Parathyroid adenoma (tissue), 2 donors: ENCODE measurements at regions not wholly inside any gene's neighbourhood (a gene's known extent, or its start where the extent isn't known, plus 50 kb on each side); places are given as distances from the start of the nearest gene placed in this dataset.

Experiments used
- H2AFZ ChIP-seq: fragments of 300-600 bp; sonication (generic); one replicate; pipeline ENCODE4 v1.7.0; 2017; ENCODE audit warnings: antibody characterized with exemption, mild to moderate bottlenecking
- H3K27ac ChIP-seq: fragments of 300-600 bp; sonication (generic); one replicate; pipeline ENCODE4 v1.7.0; 2017
- H3K27me3 ChIP-seq: fragments of 300-600 bp; sonication (generic); one replicate; pipeline ENCODE4 v1.7.0; 2017; ENCODE audit warnings: low read length; ENCODE audit not compliant: control insufficient read depth, insufficient read depth
- H3K36me3 ChIP-seq: fragments of 300-600 bp; sonication (generic); one replicate; pipeline ENCODE4 v1.7.0; 2017; ENCODE audit warnings: low read length; ENCODE audit not compliant: control insufficient read depth, insufficient read depth
- H3K4me1 ChIP-seq: fragments of 300-600 bp; sonication (generic); one replicate; pipeline ENCODE4 v1.7.0; 2017; ENCODE audit warnings: control low read depth
- H3K4me2 ChIP-seq: fragments of 300-600 bp; sonication (generic); one replicate; pipeline ENCODE4 v1.7.0; 2017; ENCODE audit warnings: low read length
- H3K4me3 ChIP-seq: fragments of 300-600 bp; sonication (generic); one replicate; pipeline ENCODE4 v1.7.0; 2017; ENCODE audit warnings: low read depth, low read length
- H3K79me2 ChIP-seq: fragments of 300-600 bp; sonication (generic); one replicate; pipeline ENCODE4 v1.7.0; 2017; ENCODE audit warnings: control low read depth
- H3K9ac ChIP-seq: fragments of 300-600 bp; sonication (generic); one replicate; pipeline ENCODE4 v1.7.0; 2017; ENCODE audit warnings: mild to moderate bottlenecking
- H3K9me3 ChIP-seq: fragments of 300-600 bp; sonication (generic); one replicate; pipeline ENCODE4 v1.7.0; 2017; ENCODE audit warnings: low read length; ENCODE audit not compliant: control insufficient read depth
- TF ChIP-seq, protein P1 (sequence below): fragments of 300-600 bp; sonication (generic); IDR thresholded peaks from one replicate; pipeline ENCODE4 v1.7.0; 2017; ENCODE audit warnings: antibody characterized with exemption, mild to moderate bottlenecking
- donor health status: primary hyperparathyroidism.

DNA sequence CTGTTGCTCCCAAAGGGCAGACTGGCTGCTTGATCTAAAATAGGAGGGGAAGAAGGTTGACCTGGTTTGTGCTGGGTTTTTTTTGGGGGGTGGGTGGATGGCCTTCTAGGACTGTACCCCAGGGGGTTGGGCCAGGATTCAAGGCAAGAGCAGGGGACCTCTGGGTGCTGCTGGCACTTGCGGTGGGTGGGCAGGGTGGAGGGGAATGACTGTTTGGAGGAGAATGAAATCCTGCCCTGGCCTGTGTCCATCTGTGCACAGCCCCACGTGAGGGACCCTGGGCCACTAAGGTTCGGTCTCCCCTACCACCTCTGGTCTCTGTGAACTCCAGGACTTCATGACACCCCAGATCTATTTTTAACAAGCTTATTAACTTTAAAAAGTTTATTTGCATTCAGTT lies 414.2 kb downstream of the PTPRU start:
- no peaks in the 10 kb centered on the region for H3K27me3 ChIP-seq
- H3K4me1 ChIP-seq = no peaks in the 10 kb centered on the region
- H2AFZ ChIP-seq = no peak overlapping the region
- H3K4me3 ChIP-seq = no peak overlapping the region
- no peak overlapping the region for H3K27ac ChIP-seq
- no peaks in the 10 kb centered on the region for H3K36me3 ChIP-seq
- no peaks in the 10 kb centered on the region for H3K79me2 ChIP-seq
- H3K9ac ChIP-seq = no peak overlapping the region
- H3K9me3 ChIP-seq = no peaks in the 10 kb centered on the region
- TF ChIP-seq, protein P1, sequence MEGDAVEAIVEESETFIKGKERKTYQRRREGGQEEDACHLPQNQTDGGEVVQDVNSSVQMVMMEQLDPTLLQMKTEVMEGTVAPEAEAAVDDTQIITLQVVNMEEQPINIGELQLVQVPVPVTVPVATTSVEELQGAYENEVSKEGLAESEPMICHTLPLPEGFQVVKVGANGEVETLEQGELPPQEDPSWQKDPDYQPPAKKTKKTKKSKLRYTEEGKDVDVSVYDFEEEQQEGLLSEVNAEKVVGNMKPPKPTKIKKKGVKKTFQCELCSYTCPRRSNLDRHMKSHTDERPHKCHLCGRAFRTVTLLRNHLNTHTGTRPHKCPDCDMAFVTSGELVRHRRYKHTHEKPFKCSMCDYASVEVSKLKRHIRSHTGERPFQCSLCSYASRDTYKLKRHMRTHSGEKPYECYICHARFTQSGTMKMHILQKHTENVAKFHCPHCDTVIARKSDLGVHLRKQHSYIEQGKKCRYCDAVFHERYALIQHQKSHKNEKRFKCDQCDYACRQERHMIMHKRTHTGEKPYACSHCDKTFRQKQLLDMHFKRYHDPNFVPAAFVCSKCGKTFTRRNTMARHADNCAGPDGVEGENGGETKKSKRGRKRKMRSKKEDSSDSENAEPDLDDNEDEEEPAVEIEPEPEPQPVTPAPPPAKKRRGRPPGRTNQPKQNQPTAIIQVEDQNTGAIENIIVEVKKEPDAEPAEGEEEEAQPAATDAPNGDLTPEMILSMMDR = no peak
- H3K4me2 ChIP-seq = no peak overlapping the region

DNA sequence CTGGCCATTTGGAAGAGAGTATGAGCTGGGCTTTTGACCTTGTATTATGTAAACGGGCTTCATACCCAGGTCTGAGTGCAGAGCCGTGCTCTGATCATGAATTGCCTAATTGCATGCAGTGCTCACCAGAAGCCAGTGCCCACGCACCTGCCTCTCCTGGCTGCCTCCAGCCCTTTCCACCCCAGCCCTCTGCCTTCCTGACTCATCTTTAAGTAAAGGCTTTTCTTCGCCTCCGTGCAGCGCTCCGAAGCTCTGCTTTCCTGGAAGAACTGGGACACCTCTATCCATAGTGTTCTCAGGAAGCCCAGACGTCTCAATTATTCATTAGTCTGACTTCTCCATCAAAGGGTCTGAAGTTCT lies 413.7 kb downstream of the PTPRU start:
- TF ChIP-seq, protein P1 = no peak
- H3K27me3 ChIP-seq = no peaks in the 10 kb centered on the region

DNA sequence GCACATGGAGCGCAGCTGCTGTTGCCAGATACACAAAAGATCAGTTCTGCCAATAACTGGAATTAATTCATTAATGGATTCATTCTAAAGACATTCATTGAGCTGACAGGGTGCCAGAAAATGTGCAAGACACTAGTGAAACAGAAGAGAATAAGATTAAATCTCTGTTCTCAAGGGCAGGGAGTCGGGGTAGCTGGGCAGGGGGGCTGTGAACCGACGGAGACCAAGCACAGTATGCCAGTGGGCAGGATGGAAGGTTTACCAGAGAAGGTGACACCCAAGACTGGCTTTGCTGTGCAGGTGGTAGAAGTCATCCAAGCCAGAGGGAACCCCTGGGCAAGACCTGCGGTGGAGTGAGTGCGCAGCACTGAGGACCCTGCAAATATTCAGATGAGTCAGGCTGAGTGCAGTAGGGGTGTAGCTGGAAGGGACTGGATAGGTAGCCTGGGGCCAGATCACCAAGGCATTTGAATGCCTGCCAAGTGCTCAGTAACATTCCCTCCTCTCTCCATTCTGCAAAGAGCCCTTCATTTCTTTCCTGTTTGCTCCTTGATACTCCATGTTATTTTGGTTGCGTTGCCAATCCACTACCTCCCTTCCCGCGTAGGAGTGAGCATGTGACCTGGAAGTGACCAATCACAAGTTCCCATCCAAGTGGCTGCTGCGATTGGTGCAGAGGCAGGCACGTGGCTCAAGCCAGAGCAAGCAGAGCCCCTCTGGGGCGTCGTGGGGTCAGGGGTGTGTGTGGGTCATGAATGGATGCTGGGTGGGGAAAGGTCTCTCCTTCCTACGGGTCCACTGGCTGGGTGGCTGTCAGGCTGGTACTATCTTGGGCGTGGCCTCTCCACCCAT lies 413.1 kb downstream of the PTPRU start:
- Histone ChIP-seq H3K9me3 (no peaks in the 10 kb centered on the region), H3K4me2 (no peak overlapping the region), H3K4me3 (no peak overlapping the region), H3K79me2 (no peaks in the 10 kb centered on the region), H3K27ac (no peak overlapping the region), H2AFZ (no peak overlapping the region), H3K9ac (no peak overlapping the region), H3K36me3 (no peaks in the 10 kb centered on the region), H3K4me1 (no peaks in the 10 kb centered on the region), H3K27me3 (no peaks in the 10 kb centered on the region)
- TF ChIP-seq, protein P1 = no peak

More for the DNA sequence above, 413.7 kb downstream of the PTPRU start:
- no peak overlapping the region for H3K27ac ChIP-seq
- no peak overlapping the region for H3K9ac ChIP-seq
- H3K4me3 ChIP-seq = no peak overlapping the region
- H3K9me3 ChIP-seq = no peaks in the 10 kb centered on the region
- no peak overlapping the region for H2AFZ ChIP-seq
- H3K4me2 ChIP-seq = no peak overlapping the region
- no peaks in the 10 kb centered on the region for H3K79me2 ChIP-seq
- H3K36me3 ChIP-seq = no peaks in the 10 kb centered on the region
- H3K4me1 ChIP-seq = no peaks in the 10 kb centered on the region

DNA sequence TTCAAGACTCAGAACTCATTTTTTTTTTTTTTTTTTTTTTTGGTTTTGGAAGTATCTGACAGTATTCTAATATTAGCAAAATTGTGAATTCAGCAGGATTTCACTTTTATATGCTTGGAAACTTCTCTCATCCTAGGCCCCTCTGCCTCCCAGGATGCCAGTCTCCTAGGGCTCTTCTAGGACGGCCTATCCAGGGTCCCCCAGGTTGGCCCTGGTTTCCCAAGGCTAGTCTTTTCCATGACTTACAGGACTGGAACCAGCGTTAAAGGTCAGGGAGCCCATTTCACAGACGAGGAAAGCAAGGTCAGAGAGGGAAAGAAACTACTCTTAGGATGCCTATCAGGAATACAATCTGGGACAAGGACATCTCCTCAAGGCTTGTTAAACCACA lies 412.5 kb downstream of the PTPRU start:
- TF ChIP-seq, protein P1 = no peak
- Histone ChIP-seq H3K9ac (no peak overlapping the region), H3K79me2 (no peaks in the 10 kb centered on the region), H3K4me1 (no peaks in the 10 kb centered on the region), H3K36me3 (no peaks in the 10 kb centered on the region), H3K4me2 (no peak overlapping the region), H2AFZ (no peak overlapping the region), H3K9me3 (no peaks in the 10 kb centered on the region), H3K27me3 (no peaks in the 10 kb centered on the region), H3K27ac (no peak overlapping the region), H3K4me3 (no peak overlapping the region)

DNA sequence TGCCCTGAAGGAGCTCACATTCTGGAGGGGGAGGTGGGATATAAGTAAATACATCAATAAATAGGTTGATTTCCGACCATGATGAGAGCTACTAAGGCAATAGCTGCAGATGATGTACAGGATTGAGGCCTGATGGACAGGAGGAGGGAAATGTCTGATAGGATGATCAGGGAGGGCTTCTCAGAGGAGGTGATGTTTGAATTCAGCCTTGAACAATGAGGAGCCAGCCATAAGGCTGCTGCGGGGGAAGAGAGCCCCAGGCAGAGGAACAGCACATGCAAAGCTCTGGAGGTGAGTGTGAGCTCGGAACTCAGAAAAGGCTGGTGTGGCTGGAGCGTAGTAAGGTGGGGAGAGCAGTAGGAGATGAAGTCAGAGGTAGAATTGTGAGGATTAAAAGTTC lies 411.7 kb downstream of the PTPRU start:
- no peaks in the 10 kb centered on the region for H3K9me3 ChIP-seq
- H3K79me2 ChIP-seq = no peaks in the 10 kb centered on the region
- TF ChIP-seq, protein P1 = no peak
- H3K27me3 ChIP-seq = no peaks in the 10 kb centered on the region
- H3K4me1 ChIP-seq = no peaks in the 10 kb centered on the region
- no peak overlapping the region for H3K27ac ChIP-seq
- H2AFZ ChIP-seq = no peak overlapping the region
- no peak overlapping the region for H3K4me3 ChIP-seq
- H3K4me2 ChIP-seq = no peak overlapping the region
- H3K36me3 ChIP-seq = no peaks in the 10 kb centered on the region
- no peak overlapping the region for H3K9ac ChIP-seq
